NCI-H2107 treated with DMSO at 0.1 percent for 48 hours (cell line): ENCODE measurements at regions not wholly inside any gene's neighbourhood (a gene's known extent, or its start where the extent isn't known, plus 50 kb on each side); places are given as distances from the start of the nearest gene placed in this dataset.

Experiments used
- DNase-seq: peaks from one replicate; lab custom pipeline; 2025; ENCODE audit not compliant: unreplicated experiment; lab: John Stamatoyannopoulos, UW

DNA sequence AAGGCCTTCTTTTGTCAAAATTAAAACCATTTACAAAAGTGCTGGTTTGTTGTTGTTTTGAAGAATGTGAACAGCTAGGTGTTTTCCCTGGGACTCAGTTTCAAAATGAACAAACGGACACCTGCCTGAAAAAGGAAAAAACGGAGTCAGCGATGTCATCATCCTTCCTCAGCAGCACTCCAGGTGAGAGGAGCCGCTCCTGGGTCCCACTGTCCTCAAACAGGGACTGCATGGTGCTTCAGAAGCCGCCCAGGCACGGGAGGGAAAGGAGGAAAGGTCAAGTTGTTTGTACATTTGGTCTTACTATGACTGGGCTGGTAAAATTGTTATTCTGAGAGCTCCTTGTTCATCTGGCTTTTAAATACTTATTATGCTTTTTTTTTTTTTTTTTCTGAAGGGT lies 69.0 kb upstream of the ZSWIM6 start:
- DNase-seq: no peak

DNA sequence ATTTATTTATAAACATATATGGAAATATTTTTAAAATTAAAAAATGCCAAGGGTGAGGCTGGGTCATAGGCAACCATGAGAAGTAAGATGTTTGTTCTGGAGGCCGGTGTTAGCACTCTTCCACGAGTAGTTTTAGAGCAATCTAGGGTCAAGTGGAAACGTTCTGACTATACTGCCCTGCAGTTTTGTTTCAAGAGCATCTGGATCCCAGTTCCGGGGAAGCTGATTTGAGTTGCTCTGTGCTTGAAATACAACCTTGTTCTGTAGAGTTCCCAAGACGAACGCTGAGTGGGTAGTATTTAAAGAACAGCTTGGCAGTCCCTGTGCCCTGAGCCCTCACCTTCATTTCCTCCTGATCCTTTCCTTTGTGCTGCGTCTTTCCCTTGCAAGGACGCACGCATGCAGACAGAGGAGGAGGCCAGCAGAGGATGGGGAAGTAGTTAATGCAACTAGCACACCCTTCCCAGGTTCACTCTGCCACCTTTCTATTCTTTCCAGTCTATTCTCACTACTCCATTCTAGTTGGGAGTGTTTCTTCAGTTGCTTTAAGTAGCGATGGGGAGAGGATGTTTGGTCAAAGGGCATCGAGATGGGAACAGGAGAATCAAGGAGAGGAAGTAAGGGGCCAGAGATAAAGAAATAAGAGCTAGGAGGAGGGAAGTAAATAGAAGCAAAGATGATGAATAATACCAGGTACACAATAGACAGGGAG lies 68.3 kb upstream of the ZSWIM6 start:
- DNase-seq: no peak

DNA sequence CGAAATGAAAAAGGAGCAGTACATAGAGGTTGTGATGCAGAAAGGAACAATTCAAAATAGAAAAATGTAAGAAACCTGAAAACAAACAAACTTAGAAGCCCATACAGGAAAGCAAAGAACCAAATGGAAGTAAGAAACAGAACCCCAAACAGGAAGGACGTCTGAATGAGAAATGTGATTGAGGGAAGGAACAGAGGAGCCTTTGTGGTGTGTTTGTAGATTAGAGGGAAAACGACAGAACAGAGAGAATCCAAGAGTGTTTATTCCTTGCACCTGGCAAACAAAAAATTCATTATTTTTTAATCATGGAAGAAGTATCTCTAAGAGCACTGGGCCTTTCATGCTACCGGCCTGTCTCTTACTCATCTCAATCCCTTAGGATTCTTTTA lies 67.8 kb upstream of the ZSWIM6 start:
- DNase-seq: no peak

DNA sequence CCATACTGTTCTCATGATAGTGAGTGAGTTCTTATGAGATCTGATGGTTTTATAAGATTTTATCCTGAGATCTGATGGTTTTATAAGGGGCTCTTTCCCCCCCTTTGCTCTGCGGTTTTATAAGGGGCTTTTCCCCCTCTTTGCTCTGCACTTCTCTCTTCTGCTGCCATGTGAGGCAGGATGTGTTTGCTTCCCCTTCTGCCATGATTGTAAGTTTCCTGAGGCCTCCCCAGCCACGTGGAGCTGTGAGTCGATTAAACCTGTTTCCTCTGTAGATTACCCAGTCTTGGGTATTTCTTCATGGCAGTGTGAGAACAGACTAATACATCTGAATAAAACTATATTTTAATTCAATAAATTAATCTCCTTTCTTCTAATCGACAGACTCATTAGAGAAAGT lies 64.9 kb upstream of the ZSWIM6 start:
- no peak for DNase-seq

DNA sequence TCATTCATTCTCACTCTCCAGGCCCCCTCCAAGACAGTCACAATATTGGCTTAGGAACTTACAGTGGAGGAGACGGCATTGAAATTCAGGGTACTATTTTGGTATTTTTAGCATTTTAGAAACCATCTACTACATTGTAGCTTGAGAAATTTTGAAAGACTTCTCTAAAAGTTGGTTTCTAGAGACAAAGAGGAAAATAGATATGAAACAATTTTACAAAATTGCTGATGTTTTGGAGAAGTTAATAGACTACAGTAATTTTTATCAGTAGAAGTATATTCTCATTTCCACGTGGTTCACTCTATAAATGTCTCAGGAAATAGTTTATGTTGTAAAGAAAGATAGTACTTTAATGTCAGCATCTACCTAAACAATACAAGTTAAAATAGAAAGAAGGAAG lies 63.2 kb upstream of the ZSWIM6 start:
- DNase-seq: no peak

DNA sequence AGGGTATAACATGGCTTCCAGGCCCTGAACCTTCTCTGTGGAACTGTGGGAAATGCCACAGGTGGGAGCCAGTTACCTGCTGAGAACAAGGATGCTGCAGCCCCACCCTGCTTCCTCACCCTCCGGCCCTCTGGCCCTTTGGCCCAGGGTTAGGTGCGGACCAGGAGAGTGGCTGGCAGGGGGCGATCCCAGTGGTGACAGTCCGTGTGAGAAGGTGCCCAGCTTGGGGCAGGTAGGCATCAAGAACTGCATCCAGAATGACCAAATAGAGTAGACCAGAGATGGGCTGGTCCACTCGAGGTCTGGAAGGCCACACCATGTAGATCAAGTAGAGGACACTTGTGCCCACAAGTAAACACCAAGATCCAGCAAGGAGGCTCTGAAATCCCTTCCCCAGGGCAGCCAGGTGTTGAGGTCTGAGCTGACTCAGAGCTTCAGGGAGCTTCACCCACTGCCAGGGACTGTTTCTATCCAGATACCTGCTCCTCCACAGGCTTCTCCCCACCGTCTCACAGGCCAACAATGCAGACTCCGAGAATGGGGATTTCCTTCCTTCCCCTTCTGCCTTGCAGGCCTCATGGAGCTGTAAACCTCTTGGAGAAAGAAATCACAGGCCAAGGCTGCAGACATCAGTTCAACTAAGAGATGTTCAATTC lies 61.4 kb upstream of the ZSWIM6 start:
- DNase-seq: no peak

DNA sequence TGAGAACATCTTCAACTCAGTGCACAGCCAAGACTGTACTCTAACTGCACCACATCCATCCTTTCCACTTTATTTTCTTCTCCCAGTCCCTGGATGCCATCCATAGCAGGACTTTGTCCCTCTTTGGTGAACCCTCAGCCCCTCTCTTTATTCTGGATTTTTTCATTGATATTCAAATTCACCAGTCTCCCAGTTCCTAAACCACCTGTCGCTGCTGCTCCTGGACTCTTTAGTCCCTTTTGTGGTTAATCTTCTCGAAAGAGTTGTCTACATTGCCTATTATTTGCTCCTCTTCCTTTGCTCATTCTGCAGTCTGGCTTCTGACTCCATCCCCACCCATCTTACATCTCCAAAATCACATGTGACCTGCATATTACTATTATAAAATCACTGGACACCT lies 59.4 kb upstream of the ZSWIM6 start:
- DNase-seq: no peak

DNA sequence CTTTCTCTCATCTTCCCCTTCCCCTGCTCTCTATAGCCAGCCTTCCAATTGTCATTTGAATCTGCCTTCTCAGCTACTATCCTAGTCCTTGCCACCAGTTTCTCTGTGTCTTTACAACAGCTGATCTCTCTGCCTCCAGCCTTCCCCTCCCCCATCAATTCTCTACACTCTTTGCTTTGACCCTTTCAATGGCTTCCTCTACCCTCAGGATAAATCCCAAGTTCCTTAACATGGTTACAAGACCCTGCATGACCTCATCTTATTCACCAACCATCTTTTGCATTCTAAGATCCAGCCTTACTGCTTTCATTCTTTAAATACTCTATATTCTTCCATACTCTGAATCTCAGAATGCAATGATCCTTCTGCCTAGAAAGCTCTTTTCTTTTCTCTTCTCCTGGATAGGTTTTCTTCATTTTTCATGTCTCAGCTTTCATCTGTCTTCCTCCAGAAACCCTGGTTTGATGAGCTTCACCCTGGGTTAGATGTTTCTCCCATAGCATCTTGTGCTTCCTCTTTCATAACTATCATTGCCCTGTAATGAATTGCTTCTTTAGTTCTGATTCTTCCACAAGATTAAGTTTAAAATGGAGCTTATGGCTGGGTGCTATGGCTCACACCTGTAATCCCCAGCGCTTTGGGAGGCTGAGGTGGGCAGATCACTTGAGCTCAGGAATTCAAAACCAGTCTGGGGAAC lies 58.6 kb upstream of the ZSWIM6 start:
- no peak for DNase-seq

DNA sequence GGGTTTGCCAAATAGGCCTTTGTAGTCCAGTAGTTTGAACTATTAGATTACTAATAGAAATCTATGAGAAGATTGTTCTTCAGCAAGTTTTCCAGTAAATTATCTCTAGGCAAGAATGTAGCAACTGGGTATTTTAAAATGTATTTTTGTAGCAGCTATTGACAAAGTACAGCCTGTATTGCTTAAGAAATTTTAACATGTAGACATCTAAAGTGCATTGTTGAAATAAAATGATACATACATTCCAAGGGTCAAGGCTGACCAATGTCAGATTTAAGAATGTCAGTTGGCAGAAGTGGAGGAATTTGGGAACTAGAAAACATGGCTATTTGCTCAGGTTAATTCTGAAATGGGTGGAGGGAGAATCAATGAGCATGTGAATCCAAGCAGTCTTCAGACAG lies 57.5 kb upstream of the ZSWIM6 start:
- no peak for DNase-seq

DNA sequence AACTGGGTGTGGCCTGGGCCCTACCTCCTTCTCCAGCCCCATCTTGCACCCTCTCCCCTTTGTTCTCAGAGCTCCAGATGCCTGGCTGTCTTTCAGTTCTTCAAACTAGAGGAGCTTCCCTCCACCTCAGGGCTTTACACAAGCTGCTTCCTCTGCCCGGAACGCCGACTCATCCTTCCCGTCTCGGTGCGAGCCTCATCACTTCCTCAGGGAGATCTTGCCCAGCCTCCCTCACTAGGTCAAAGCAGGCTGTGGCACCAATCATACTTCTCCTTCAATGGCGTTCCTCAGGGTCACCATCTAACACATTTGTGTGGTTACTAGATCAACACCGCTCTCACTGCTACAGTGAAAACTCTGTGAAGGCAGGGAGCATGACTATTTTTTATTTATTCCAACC lies 56.2 kb upstream of the ZSWIM6 start:
- no peak for DNase-seq

DNA sequence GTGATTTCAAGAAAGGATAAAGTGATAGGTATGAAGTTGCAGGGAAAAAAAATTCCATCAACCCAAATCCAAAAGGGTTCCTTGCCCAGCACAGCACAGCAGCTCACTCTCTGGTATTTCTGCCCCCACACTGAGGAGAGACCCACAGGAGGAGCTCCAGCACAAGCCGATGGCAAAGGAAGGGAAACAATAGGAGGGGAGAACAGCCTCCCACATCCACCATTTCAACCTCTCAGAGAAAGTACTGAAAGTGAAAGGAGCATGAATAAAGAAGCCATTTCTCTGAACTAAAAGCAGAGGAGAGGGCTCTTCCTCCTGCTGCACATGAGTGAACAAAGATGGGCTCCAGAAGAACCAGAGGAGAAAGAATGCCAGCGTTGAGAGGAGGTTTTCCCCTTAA lies 54.9 kb upstream of the ZSWIM6 start:
- no peak for DNase-seq

DNA sequence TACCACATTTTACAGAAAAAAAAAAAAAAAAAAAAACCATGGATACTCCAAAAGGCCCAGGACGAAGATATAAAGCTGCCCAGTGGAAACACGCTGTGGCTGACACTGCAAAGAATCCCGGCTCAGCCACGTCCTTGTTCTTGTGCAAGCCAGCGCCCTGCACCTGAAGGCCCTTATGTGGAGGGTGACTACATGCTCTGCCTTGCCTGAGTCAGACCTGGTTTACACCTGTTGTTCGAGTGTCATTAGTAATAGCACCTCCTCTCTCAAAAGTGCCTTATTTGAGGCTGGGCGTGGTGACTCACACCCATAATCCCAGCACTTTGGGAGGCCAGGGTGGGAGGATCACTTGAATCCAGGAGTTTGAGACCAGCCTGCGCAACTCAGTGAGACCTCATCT lies 54.3 kb upstream of the ZSWIM6 start:
- no peak for DNase-seq

DNA sequence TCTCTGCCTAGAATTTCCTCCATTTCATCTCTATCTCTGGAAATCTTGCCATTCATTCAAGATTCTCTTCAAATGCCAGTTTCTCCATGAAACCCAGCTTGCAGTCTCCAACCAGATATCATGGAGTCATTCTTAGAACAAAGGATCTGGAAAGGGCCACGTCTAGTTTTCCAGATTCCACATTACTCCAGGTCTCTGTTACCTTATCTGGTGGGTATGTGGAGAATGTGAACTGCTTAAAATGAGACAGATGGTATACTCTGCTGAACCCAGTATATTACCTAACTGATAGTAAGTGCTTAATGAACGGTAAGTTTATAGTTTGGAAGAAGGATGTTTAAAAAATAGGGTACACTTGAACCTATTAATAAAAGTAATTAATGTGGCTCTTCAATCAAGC lies 52.3 kb upstream of the ZSWIM6 start:
- no peak for DNase-seq

DNA sequence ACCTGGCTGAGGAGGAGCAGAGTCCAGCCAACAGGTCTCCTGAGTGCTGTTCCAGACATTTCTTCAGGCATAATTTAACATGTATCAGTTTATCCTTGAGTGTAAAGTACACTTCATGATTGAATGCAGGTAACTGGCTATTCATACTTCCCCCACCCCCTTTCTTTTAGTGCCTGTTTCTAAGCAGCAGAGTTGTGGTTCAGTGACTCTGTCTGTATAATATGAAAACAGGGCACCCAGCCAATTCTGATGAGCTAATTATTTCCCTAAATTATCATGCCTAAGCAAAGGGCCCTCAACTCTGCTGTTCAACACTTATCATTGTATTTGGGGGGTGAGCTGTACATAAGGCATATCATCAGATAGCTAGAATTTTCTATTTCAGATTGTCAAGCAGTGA lies 51.9 kb upstream of the ZSWIM6 start:
- DNase-seq: peak; percentile 79

DNA sequence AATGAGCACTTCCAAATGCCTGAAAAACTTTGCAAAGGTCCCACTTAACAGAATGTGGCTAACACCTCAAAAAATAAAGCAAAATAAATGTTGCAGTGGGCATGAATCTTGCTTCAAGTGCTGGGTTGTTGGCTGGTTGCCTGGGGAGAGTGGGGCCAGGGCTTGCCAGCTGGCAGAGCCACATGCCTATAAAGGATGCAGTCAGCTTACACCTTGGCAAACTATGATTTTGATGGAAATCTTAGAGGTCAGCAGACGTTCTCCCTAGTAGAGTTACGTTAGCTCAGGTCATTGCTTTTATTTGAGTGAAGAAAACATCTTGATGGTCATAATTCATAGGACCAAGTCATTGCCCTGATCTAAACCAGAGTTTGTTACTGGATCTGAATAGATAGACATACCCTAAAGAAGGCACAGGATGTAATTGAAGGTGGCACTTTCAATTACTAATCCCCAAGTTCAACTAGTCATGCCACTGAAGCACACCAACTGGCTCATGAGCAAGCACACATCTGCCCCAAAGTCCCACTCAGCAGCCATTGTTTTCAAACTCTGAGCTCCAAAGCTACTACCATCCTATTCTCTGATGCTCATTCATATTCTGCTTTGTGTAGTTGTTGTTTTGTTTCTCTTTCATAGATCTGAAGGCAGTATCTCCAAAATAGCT lies 51.2 kb upstream of the ZSWIM6 start:
- peak; percentile 74 for DNase-seq

DNA sequence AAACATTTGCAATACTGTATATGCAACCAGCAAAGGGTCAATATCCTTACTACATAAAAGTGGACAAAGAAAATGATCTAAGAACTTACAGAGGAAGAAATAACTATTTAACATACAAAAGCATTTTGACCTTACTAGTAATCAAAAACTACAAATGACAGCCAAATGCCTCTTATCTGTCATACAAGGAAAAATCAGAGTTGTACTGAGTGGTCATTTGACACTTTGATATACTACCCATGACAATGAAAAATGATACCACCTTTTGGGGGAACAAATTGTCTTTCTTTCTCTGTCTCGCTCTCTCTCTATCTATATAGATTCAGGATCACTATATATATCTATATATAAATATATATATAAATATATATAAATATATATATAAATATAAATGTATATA lies 50.4 kb upstream of the ZSWIM6 start:
- no peak for DNase-seq
